HFFc6 (cell line): ENCODE measurements at regions not wholly inside any gene's neighbourhood (a gene's known extent, or its start where the extent isn't known, plus 50 kb on each side); places are given as distances from the start of the nearest gene placed in this dataset.
A peak's percentile ranks its signal among the peaks of the same experiment; 100 is the strongest.
"Not testable (repeated sequence)": the region's sequence is repeated elsewhere in the genome, so short reads cannot be mapped to it uniquely, and the experiment has no call there.

ENCODE experiments used
- DNase-seq: peaks from one replicate; pipeline ENCODE4 v3.0.0-alpha.2; 2018
- H3K27ac Mint-ChIP-seq: 2 replicates; pipeline ENCODE4 v1.8.0; 2020; ENCODE audit warnings: mild to moderate bottlenecking, mixed read lengths
- H3K27me3 Mint-ChIP-seq: 2 replicates; pipeline ENCODE4 v1.8.0; 2021; ENCODE audit warnings: mild to moderate bottlenecking, moderate library complexity, mixed read lengths; ENCODE audit not compliant: insufficient read depth
- H3K36me3 Mint-ChIP-seq: 2 replicates; pipeline ENCODE4 v1.8.0; 2021; ENCODE audit warnings: low read depth, mixed read lengths
- H3K4me1 Mint-ChIP-seq: 2 replicates; pipeline ENCODE4 v1.8.0; 2020; ENCODE audit warnings: low read depth, mixed read lengths
- H3K4me3 Mint-ChIP-seq: 2 replicates; pipeline ENCODE4 v1.8.0; 2020; ENCODE audit warnings: mild to moderate bottlenecking, moderate library complexity, mixed read lengths
- H3K9me3 Mint-ChIP-seq: 2 replicates; pipeline ENCODE4 v1.8.0; 2020; ENCODE audit warnings: mild to moderate bottlenecking, mixed read lengths
- CTCF ChIP-seq: fragments of 200-600 bp; sonication (generic); IDR thresholded peaks from 2 replicates; pipeline ENCODE4 v1.5.0; 2021; ENCODE audit warnings: antibody characterized with exemption, mild to moderate bottlenecking

GRCh38 chr1:221983444-221983843, 241.6 kb upstream of the DUSP10 start:
- H3K27ac Mint-ChIP-seq: no peak overlapping the region
- no peaks in the 10 kb centered on the region for H3K27me3 Mint-ChIP-seq
- DNase-seq: no peak
- H3K9me3 Mint-ChIP-seq: no peaks in the 10 kb centered on the region
- no peak overlapping the region for H3K4me3 Mint-ChIP-seq
- H3K4me1 Mint-ChIP-seq: peaks cover 37% of the 10 kb centered on the region
- no peak for TF ChIP-seq CTCF
- no peaks in the 10 kb centered on the region for H3K36me3 Mint-ChIP-seq

GRCh38 chr1:221981461-221981860, 239.6 kb upstream of the DUSP10 start:
- H3K9me3 Mint-ChIP-seq: no peaks in the 10 kb centered on the region
- H3K27ac Mint-ChIP-seq: no peak overlapping the region
- peaks cover 18% of the 10 kb centered on the region for H3K4me1 Mint-ChIP-seq
- H3K4me3 Mint-ChIP-seq: no peak overlapping the region
- H3K36me3 Mint-ChIP-seq: no peaks in the 10 kb centered on the region
- no peak for TF ChIP-seq CTCF
- no peak for DNase-seq
- H3K27me3 Mint-ChIP-seq: no peaks in the 10 kb centered on the region

- Mint-ChIP-seq H3K27me3 (no peaks in the 10 kb centered on the region), H3K27ac (no peak overlapping the region), H3K4me3 (no peak overlapping the region), H3K9me3 (no peaks in the 10 kb centered on the region), H3K4me1 (peaks cover 18% of the 10 kb centered on the region), H3K36me3 (no peaks in the 10 kb centered on the region)
- TF ChIP-seq CTCF: peak; percentile 78
- no peak for DNase-seq
These were observed 237.6 kb upstream of the DUSP10 start for GRCh38 chr1:221979444-221980032.

GRCh38 chr1:221978631-221979334, 236.9 kb upstream of the DUSP10 start:
- H3K27ac Mint-ChIP-seq, H3K9me3 Mint-ChIP-seq, DNase-seq, H3K4me3 Mint-ChIP-seq, H3K36me3 Mint-ChIP-seq, H3K27me3 Mint-ChIP-seq: not testable (repeated sequence)
- H3K4me1 Mint-ChIP-seq: peaks cover 20% of the 10 kb centered on the region

GRCh38 chr1:221973787-221974186, 231.9 kb upstream of the DUSP10 start:
- DNase-seq, H3K4me3 Mint-ChIP-seq, H3K9me3 Mint-ChIP-seq, H3K27me3 Mint-ChIP-seq, H3K36me3 Mint-ChIP-seq, H3K4me1 Mint-ChIP-seq, H3K27ac Mint-ChIP-seq: not testable (repeated sequence)

- Mint-ChIP-seq H3K27ac (no peak overlapping the region), H3K27me3 (no peaks in the 10 kb centered on the region), H3K9me3 (no peaks in the 10 kb centered on the region), H3K4me3 (no peak overlapping the region), H3K4me1 (peaks cover 5% of the 10 kb centered on the region; the same call in 1 of the 2 replicates), H3K36me3 (no peaks in the 10 kb centered on the region)
- no peak for TF ChIP-seq CTCF
- no peak for DNase-seq
These were observed 230.7 kb upstream of the DUSP10 start for GRCh38 chr1:221972276-221973235.

GRCh38 chr1:221971035-221971434, 229.1 kb upstream of the DUSP10 start:
- not testable (repeated sequence) for H3K9me3 Mint-ChIP-seq, H3K27me3 Mint-ChIP-seq, H3K4me3 Mint-ChIP-seq, H3K36me3 Mint-ChIP-seq, H3K4me1 Mint-ChIP-seq, DNase-seq, H3K27ac Mint-ChIP-seq

- H3K9me3 Mint-ChIP-seq, H3K27me3 Mint-ChIP-seq, H3K4me3 Mint-ChIP-seq, H3K4me1 Mint-ChIP-seq, DNase-seq, H3K27ac Mint-ChIP-seq, H3K36me3 Mint-ChIP-seq: not testable (repeated sequence)
These were observed 227.5 kb upstream of the DUSP10 start for GRCh38 chr1:221969298-221969858.

GRCh38 chr1:221967538-221967937, 225.6 kb upstream of the DUSP10 start:
- not testable (repeated sequence) for H3K4me3 Mint-ChIP-seq, DNase-seq, H3K36me3 Mint-ChIP-seq, H3K9me3 Mint-ChIP-seq, H3K27ac Mint-ChIP-seq, H3K27me3 Mint-ChIP-seq
- peaks cover 15% of the 10 kb centered on the region for H3K4me1 Mint-ChIP-seq
